ENCODE measurements at regions not wholly inside any gene's neighbourhood (a gene's known extent, or its start where the extent isn't known, plus 50 kb on each side); places are given as distances from the start of the nearest gene placed in this dataset.

GRCh38 chr9:85428230-85428629 is 313.5 kb downstream of the AGTPBP1 start:
- TF ChIP-seq, protein P1, sequence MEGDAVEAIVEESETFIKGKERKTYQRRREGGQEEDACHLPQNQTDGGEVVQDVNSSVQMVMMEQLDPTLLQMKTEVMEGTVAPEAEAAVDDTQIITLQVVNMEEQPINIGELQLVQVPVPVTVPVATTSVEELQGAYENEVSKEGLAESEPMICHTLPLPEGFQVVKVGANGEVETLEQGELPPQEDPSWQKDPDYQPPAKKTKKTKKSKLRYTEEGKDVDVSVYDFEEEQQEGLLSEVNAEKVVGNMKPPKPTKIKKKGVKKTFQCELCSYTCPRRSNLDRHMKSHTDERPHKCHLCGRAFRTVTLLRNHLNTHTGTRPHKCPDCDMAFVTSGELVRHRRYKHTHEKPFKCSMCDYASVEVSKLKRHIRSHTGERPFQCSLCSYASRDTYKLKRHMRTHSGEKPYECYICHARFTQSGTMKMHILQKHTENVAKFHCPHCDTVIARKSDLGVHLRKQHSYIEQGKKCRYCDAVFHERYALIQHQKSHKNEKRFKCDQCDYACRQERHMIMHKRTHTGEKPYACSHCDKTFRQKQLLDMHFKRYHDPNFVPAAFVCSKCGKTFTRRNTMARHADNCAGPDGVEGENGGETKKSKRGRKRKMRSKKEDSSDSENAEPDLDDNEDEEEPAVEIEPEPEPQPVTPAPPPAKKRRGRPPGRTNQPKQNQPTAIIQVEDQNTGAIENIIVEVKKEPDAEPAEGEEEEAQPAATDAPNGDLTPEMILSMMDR (IDR thresholded peaks at IDR 0.05; ENCODE audit: poor library complexity, severe bottlenecking) = no peak
- TF ChIP-seq RAD21 (conservative IDR thresholded peaks at IDR 0.05) (no peak), POLR2AphosphoS5 (IDR thresholded peaks at IDR 0.05) (no peak), EP300 (conservative IDR thresholded peaks at IDR 0.05; ENCODE audit: poor library complexity, severe bottlenecking) (no peak), MXI1 (conservative IDR thresholded peaks at IDR 0.05; ENCODE audit: poor library complexity, severe bottlenecking) (no peak), SMC3 (conservative IDR thresholded peaks at IDR 0.05; ENCODE audit: poor library complexity) (no peak), TAF1 (IDR thresholded peaks at IDR 0.05; ENCODE audit: low read depth) (no peak)
